Femur (tissue), 1 donor: ENCODE measurements at regions not wholly inside any gene's neighbourhood (a gene's known extent, or its start where the extent isn't known, plus 50 kb on each side); places are given as distances from the start of the nearest gene placed in this dataset.

Experiments used
- DNase-seq: peaks from one replicate; pipeline ENCODE4 v3.0.0-alpha.2; 2017

- no peak for DNase-seq
Observed at GRCh38 chr3:156760333-156760732, 65.8 kb upstream of the LEKR1 start.

- no peak for DNase-seq
Observed at GRCh38 chr3:156761007-156761406, 65.1 kb upstream of the LEKR1 start.

GRCh38 chr3:156761713-156762451 is 64.3 kb upstream of the LEKR1 start:
- no peak for DNase-seq

GRCh38 chr3:156762631-156763185 is 63.4 kb upstream of the LEKR1 start:
- peak; percentile 61 for DNase-seq

GRCh38 chr3:156763386-156763785 is 62.8 kb upstream of the LEKR1 start:
- no peak for DNase-seq

GRCh38 chr3:156763931-156764720 is 62.0 kb upstream of the LEKR1 start:
- no peak for DNase-seq

- no peak for DNase-seq
Observed at GRCh38 chr3:156764751-156765150, 61.4 kb upstream of the LEKR1 start.

GRCh38 chr3:156768390-156768789 is 57.8 kb upstream of the LEKR1 start:
- DNase-seq = no peak

- DNase-seq = no peak
Observed at GRCh38 chr3:156769721-156770654, 56.2 kb upstream of the LEKR1 start.

- no peak for DNase-seq
Observed at GRCh38 chr3:156770699-156771414, 55.3 kb upstream of the LEKR1 start.

- no peak for DNase-seq
Observed at GRCh38 chr3:156772588-156773206, 53.5 kb upstream of the LEKR1 start.

- DNase-seq = no peak
Observed at GRCh38 chr3:156776031-156776430, 50.1 kb upstream of the LEKR1 start.
